NCI-H1417 treated with DMSO at 0.1 percent for 48 hours (cell line): ENCODE measurements at regions not wholly inside any gene's neighbourhood (a gene's known extent, or its start where the extent isn't known, plus 50 kb on each side); places are given as distances from the start of the nearest gene placed in this dataset.

Experiments used
- DNase-seq: peaks from one replicate; lab custom pipeline; 2025; lab: John Stamatoyannopoulos, UW

DNA sequence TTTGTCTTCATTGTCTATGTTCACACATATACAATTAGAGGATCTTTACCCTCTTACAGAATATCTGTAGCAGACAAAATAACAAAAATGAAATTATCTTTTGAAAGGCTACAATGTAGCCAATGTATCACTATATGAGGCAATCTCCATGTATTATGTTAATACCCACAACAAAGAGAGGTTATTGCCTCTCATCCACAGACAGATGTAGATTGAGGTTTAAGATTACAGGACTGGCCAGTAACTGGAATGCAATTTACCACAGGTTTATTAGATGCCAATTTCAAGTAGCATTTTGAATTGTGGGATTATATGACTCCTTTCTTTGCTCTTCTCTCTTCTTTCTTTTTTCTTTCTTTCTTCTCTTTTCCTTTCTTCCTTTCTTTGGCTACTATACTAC, 242.6 kb downstream of the ANKRD50 start:
- DNase-seq: no peak

GRCh38 chr4:124478470-124478869, 234.1 kb downstream of the ANKRD50 start:
- DNase-seq: no peak

DNA sequence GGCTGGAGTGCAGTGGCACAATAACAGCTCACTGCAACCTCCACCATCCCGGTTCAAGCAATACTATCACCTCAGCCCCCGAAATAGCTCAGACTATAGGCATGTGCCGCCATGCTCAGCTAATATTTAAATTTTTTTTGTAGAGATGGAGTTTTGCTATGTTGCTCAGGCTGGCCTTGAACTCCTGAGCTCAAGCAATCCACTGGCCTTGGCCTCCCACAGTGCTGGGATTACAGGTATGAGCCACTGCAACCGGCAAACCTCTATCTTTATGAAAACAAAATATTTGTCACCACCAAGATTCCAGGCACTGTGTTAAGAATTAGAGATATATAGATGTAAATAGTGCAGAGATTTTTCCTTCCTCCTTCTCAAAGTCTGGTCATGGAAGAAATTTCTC, 232.5 kb downstream of the ANKRD50 start:
- no peak for DNase-seq

GRCh38 chr4:124481123-124481522, 231.4 kb downstream of the ANKRD50 start:
- no peak for DNase-seq

GRCh38 chr4:124483048-124483906, 229.3 kb downstream of the ANKRD50 start:
- DNase-seq: no peak

DNA sequence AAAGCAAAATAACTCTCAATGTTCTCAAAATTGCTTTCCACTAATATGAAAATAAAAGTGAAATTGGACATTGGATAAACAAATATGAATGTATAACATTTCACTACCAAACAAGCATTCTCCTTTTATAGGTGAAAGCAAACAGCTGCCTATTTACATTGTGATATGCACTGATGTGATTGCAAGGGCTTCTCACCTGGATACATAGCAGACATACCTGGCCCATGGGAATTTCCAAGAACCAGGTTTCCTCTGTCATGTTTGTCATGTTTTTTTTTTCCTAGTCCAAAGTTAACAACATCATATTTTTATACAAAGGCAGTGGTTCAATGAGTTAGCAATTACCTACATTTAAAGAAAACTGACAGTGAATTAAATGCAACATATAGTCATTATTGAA, 228.5 kb downstream of the ANKRD50 start:
- DNase-seq: no peak

DNA sequence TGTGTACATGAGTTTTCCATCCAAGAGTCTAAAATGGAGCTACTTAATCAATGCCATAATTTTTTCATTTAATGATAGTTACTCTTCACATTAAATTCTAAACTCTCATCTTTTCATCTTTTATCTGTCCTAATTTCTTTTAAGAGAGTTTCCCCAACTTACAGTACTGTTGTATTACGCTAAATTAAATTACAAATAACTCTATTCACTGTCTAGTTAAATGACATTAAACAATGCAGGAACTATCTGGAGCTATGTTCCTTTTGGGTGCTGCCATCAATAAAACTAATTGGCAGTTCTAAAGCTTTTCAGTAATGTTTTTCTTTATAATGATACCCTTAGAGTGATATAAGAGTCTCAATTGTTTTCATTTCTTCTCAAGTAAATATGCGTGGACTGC, 227.6 kb downstream of the ANKRD50 start:
- DNase-seq: no peak

- no peak for DNase-seq
Measured at GRCh38 chr4:124486423-124486822, 226.1 kb downstream of the ANKRD50 start.

- no peak for DNase-seq
Measured at GRCh38 chr4:124487651-124488050, 224.9 kb downstream of the ANKRD50 start.

DNA sequence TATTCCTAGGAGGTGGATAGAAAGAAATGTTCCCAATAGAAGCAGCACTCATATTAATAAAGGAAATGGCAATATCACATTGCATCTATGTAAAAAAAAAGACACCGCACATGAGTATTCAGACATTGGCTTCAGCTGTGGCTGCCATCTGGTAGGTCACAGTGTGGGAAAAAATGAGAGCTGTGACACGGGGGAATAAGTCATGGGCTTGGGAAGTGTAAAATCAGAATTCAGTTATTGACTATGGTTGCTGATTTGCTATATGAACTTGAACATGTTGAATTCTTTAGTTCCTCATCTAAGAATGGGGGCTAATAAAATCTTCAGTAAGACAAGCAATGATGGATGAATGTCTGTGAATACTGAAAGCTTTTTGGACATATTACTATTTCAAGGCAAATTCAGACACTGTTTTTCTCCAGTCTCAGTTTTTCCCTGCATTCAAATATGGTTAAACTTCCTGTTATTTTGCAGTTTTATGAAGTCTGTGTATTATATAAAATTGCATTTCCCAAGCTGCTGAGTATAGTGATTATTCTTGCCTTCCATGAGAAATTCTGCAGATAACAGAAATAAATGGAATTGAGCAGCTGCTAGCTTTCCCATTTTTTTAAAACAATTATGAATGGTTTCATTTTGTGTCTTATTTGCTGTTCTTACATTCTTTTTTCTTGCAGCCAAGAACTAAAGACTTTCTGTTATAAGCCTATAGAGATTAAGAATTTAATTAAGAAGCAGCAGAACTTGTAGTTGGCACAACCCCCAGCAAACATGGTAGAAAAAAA, 221.0 kb downstream of the ANKRD50 start:
- no peak for DNase-seq

DNA sequence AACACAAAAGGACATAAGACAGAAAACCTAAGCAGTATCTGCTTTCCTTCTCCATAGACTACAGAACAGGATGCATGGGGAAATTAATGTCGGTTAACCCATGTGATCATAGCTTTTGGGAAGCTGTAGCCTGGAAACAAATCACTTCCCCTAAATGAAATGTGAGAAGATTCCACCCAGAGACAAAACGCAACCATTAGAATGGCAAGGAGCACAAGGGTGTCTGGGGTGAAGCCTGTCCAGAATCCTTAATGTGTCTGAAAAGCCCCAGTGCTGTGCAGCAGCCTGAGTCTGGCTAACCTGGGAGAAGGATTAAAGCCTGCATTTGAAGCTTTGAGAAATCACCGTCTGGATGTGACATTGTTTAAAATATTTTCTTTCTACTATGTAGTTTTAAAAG, 213.3 kb downstream of the ANKRD50 start:
- no peak for DNase-seq

DNA sequence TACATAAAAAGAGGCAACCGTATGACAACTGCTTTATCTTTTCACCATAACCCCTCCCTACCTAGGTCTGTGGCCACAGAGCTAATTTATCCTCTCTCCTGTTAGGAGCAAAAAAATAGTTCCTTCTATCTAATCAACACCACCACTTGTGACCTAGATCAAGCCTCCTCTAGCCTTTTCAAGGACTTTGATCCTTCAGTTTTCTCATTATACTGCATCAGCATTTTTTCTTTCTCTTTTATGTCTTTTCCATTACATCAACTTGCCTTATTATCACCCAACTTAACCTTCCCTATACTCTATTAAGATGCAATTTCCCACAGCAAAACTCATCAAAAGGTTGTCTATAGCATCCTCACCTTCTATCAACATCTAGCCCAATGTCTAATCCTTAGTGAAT, 211.0 kb downstream of the ANKRD50 start:
- DNase-seq: no peak

GRCh38 chr4:124504431-124504830, 208.1 kb downstream of the ANKRD50 start:
- DNase-seq: no peak

DNA sequence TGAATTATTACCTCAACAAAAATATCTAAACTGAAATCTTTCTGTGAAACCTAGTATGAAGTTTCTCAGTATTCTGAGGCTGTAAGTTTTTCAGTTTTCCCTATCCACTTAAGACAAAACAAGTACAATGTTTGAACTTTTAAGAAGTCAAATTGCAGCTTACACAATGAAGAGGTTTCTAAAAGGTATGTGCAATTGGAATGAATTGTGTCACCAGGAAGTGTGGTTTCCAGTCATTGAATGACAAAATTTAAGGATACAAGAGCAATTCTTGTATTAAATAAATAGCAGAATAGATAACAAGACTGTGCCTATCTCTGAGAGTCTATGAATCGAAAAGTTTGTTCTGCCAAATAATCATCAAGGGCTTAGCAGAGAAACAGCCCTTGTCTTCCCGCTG, 207.3 kb downstream of the ANKRD50 start:
- no peak for DNase-seq

GRCh38 chr4:124509151-124509550, 203.4 kb downstream of the ANKRD50 start:
- no peak for DNase-seq

- no peak for DNase-seq
Measured at GRCh38 chr4:124514588-124514987, 197.9 kb downstream of the ANKRD50 start.

- no peak for DNase-seq
Measured at GRCh38 chr4:124515591-124515990, 196.9 kb downstream of the ANKRD50 start.

DNA sequence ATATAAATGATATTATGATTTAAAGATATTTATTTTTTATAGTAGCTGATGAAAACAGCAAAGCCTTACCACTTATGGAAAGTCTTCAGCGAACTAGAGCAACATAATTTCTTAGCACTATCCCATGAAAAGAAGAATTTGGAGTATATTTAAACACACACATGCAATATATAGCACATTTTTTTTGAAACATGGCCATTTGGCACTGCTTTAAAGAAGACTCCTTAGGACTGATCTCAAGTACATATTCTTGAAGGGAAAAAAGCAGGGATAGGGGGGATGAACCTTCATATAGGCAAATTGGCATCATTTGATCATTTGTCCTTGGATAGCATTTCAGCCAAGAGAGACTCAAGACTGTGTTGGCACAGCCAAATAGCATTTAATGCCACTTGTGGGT, 193.3 kb downstream of the ANKRD50 start:
- no peak for DNase-seq

GRCh38 chr4:124523816-124524215, 188.7 kb downstream of the ANKRD50 start:
- DNase-seq: no peak

- DNase-seq: no peak
Measured at GRCh38 chr4:124525524-124525923, 187.0 kb downstream of the ANKRD50 start.

GRCh38 chr4:124526331-124526730, 186.2 kb downstream of the ANKRD50 start:
- DNase-seq: no peak

GRCh38 chr4:124526769-124527168, 185.8 kb downstream of the ANKRD50 start:
- no peak for DNase-seq

GRCh38 chr4:124527364-124527763, 185.2 kb downstream of the ANKRD50 start:
- DNase-seq: no peak
